ENCODE measurements at regions not wholly inside any gene's neighbourhood (a gene's known extent, or its start where the extent isn't known, plus 50 kb on each side); places are given as distances from the start of the nearest gene placed in this dataset.

DNA sequence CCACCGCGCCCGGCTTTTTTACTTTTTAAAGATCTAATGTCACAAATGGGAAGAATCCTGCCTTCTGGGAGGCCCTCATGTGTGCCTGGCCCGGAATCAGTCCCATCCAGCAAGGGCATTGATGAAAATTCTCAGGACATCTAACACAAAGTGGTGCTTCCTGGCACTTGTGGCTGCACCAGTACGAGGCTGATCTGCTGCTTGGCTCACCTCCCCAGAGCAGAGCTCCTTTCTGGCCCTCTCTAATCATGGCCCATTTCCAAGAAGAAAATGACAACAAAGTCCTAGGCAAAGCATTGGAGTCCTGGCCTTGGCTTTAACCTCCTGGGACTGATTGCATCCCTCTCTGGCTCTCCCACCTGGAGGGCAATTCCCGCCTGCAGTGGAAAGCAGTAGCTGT is 50.7 kb upstream of the SIAH1 start:
- no peak for DNase-seq (ENCODE audit: low read depth)

- DNase-seq (ENCODE audit: low read depth): no peak
Measured at GRCh38 chr16:48435318-48435680, 50.1 kb upstream of the SIAH1 start.
